ENCODE measurements at regions not wholly inside any gene's neighbourhood (a gene's known extent, or its start where the extent isn't known, plus 50 kb on each side); places are given as distances from the start of the nearest gene placed in this dataset.
A peak's percentile ranks its signal among the peaks of the same experiment; 100 is the strongest.

GRCh38 chr6:105484238-105485161, 81.6 kb upstream of the PREP start:
- Mint-ChIP-seq H3K36me3 (ENCODE audit: low read depth) (peaks cover 2% of the 10 kb centered on the region), H3K4me3 (peak overlapping the region; percentile 12), H3K4me1 (ENCODE audit: low read depth) (peaks cover 47% of the 10 kb centered on the region), H3K9me3 (ENCODE audit: insufficient read depth) (no peaks in the 10 kb centered on the region), H3K27ac (peak overlapping the region; percentile 7), H3K27me3 (ENCODE audit: low read depth) (peaks cover 2% of the 10 kb centered on the region)
- ChIA-PET POLR2A (interaction anchor here (1.0 kb wide), 1 partner anchor 26 kb away, joined by 3 read pairs; no protein-coding TSS in a partner anchor), CTCF (interaction anchor here (0.9 to 3.3 kb wide), 13 partner anchors 11 to 802 kb away, joined by 3 to 29 read pairs (median 4); partner anchors contain the start of gene PRDM1)
- peak; percentile 51 for ATAC-seq
- no peak for DNase-seq

DNA sequence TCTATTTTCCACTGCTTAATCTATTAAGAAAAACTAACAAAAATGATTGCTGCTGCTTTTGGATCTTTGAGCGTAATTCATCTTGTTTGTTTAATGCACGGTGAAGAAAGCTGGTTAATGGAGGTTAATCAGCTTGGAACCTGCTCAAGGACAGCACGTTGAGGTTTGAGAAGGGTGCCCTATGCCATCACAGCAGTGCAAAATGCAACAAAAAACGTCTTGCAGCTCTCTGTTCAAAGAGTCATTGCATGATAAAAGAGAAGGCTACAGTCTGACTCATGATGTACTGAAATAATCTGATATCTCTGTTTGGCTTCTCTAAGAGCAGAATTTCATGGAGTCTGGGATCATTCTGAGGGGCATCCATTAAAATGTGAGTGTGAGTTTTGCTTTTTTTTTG, 80.6 kb upstream of the PREP start:
- ATAC-seq (no peak), DNase-seq (no peak)
- Mint-ChIP-seq H3K4me1 (ENCODE audit: low read depth) (peaks cover 46% of the 10 kb centered on the region), H3K4me3 (no peak overlapping the region), H3K36me3 (ENCODE audit: low read depth) (peaks cover 2% of the 10 kb centered on the region), H3K27ac (peak overlapping the region; percentile 27), H3K9me3 (ENCODE audit: insufficient read depth) (no peaks in the 10 kb centered on the region), H3K27me3 (ENCODE audit: low read depth) (peaks cover 4% of the 10 kb centered on the region)
- POLR2A ChIA-PET, result interaction anchor here (0.8 to 1.2 kb wide), 3 partner anchors 25 to 509 kb away, joined by 3 read pairs; no protein-coding TSS in a partner anchor
- CTCF ChIA-PET, result interaction anchor here (0.7 to 3.3 kb wide), 14 partner anchors 10 to 1127 kb away, joined by 3 to 29 read pairs (median 4); no protein-coding TSS in a partner anchor

- Mint-ChIP-seq H3K9me3 (ENCODE audit: insufficient read depth) (no peaks in the 10 kb centered on the region), H3K36me3 (ENCODE audit: low read depth) (peaks cover 2% of the 10 kb centered on the region), H3K27me3 (ENCODE audit: low read depth) (peaks cover 4% of the 10 kb centered on the region), H3K4me1 (ENCODE audit: low read depth) (peaks cover 43% of the 10 kb centered on the region), H3K27ac (peak overlapping the region; percentile 67), H3K4me3 (no peak overlapping the region)
- ATAC-seq (no peak), DNase-seq (no peak)
- CTCF ChIA-PET, result interaction anchor here (0.7 to 3.3 kb wide), 14 partner anchors 9 to 1127 kb away, joined by 3 to 29 read pairs (median 4); no protein-coding TSS in a partner anchor
- POLR2A ChIA-PET, result interaction anchor here (0.8 to 1.2 kb wide), 2 partner anchors 164 to 509 kb away, joined by 3 read pairs; no protein-coding TSS in a partner anchor
Observed at GRCh38 chr6:105482921-105483320, 80.0 kb upstream of the PREP start.

- Mint-ChIP-seq H3K4me3 (peak overlapping the region; percentile 30), H3K27ac (peak overlapping the region; percentile 82), H3K4me1 (ENCODE audit: low read depth) (peaks cover 37% of the 10 kb centered on the region), H3K27me3 (ENCODE audit: low read depth) (peaks cover 4% of the 10 kb centered on the region), H3K9me3 (ENCODE audit: insufficient read depth) (no peaks in the 10 kb centered on the region), H3K36me3 (ENCODE audit: low read depth) (peaks cover 2% of the 10 kb centered on the region)
- ChIA-PET CTCF (interaction anchor here (0.7 to 3.3 kb wide), 11 partner anchors 17 to 741 kb away, joined by 3 to 29 read pairs (median 4); no protein-coding TSS in a partner anchor), POLR2A (interaction anchor here (1.2 kb wide), 1 partner anchor 510 kb away, joined by 3 read pairs; no protein-coding TSS in a partner anchor)
- no peak for ATAC-seq
- DNase-seq, result no peak
Observed at GRCh38 chr6:105482227-105482844, 79.5 kb upstream of the PREP start.

DNA sequence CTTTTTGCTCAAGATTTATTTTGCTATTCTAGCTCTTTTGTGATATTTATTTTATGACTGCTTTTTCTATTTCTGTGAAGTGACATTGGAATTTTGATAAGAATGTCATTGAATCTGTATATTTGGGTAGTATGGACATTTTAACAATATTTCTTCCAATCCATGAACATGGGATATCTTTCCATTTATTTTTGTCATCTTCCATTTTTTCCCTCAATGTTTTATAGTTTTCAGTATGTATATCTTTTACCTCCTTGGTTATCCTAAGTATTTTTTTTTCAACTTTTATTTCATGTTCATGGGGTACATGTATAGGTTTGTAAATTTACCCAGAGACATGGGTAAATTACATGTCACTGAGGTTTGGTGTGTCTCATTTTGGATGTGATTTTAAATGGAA, 74.1 kb upstream of the PREP start:
- no peaks in the 10 kb centered on the region for H3K36me3 Mint-ChIP-seq (ENCODE audit: low read depth)
- POLR2A ChIA-PET, result no interaction called here
- ATAC-seq (no peak), DNase-seq (no peak)
- CTCF ChIA-PET, result no interaction called here
- peaks cover 29% of the 10 kb centered on the region for H3K27me3 Mint-ChIP-seq (ENCODE audit: low read depth)
- H3K27ac Mint-ChIP-seq, result no peak overlapping the region
- H3K4me3 Mint-ChIP-seq, result no peak overlapping the region
- no peaks in the 10 kb centered on the region for H3K9me3 Mint-ChIP-seq (ENCODE audit: insufficient read depth)
- H3K4me1 Mint-ChIP-seq (ENCODE audit: low read depth), result peaks cover 4% of the 10 kb centered on the region

DNA sequence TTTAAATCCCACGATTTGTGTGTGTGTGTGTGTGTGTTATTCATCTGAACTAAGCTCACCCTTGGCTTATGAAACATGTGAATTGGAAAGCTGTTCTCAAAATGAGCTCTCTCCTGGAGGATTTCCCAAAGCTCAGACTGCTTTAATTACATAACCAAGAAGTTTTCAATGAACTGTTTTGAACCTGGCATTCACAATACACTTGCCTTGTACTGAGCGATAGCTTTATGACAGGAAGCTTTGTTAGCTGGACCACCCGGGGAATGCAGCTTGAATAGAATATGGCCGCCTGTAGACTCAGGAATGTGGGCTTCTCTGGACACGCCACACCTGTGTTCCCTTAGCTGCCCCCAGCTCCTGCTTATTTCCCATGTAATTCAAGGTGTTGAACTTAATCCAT, 71.4 kb upstream of the PREP start:
- POLR2A ChIA-PET, result no interaction called here
- Mint-ChIP-seq H3K4me1 (ENCODE audit: low read depth) (no peaks in the 10 kb centered on the region), H3K9me3 (ENCODE audit: insufficient read depth) (no peaks in the 10 kb centered on the region), H3K27me3 (ENCODE audit: low read depth) (peaks cover 34% of the 10 kb centered on the region), H3K4me3 (no peak overlapping the region), H3K27ac (no peak overlapping the region), H3K36me3 (ENCODE audit: low read depth) (no peaks in the 10 kb centered on the region)
- ATAC-seq, result no peak
- no peak for DNase-seq
- CTCF ChIA-PET, result interaction anchor here (1.1 to 1.8 kb wide), 2 partner anchors 8 to 10 kb away, joined by 4 to 7 read pairs; no protein-coding TSS in a partner anchor

DNA sequence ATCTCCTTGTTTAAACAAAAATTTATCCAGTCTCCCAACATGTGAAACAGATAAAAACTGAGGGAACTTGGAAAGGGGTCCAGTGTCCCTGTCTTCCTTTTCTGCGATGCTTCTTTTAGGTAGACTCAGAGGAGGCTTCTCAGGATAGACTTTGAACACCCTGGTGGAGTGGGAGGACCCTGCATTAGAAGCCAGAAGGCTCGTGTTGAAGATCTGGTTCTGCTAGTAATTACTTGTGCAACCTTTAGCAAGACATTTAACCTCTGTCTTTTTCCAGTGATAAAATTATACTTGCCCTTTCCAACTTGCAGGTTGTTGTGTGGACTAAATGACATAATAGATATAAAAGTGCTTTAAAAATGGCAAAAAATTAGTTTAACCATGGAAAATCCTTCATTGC, 67.1 kb upstream of the PREP start:
- Mint-ChIP-seq H3K4me3 (no peak overlapping the region), H3K9me3 (ENCODE audit: insufficient read depth) (no peaks in the 10 kb centered on the region), H3K4me1 (ENCODE audit: low read depth) (no peaks in the 10 kb centered on the region), H3K27ac (no peak overlapping the region), H3K27me3 (ENCODE audit: low read depth) (peaks cover 40% of the 10 kb centered on the region), H3K36me3 (ENCODE audit: low read depth) (no peaks in the 10 kb centered on the region)
- DNase-seq, result no peak
- CTCF ChIA-PET, result no interaction called here
- POLR2A ChIA-PET, result no interaction called here
- ATAC-seq, result no peak

GRCh38 chr6:105468850-105469249, 66.0 kb upstream of the PREP start:
- CTCF ChIA-PET, result interaction anchor here (1.2 kb wide), 1 partner anchor 15 kb away, joined by 3 read pairs; no protein-coding TSS in a partner anchor
- Mint-ChIP-seq H3K4me1 (ENCODE audit: low read depth) (no peaks in the 10 kb centered on the region), H3K4me3 (no peak overlapping the region), H3K27ac (no peak overlapping the region), H3K36me3 (ENCODE audit: low read depth) (no peaks in the 10 kb centered on the region), H3K27me3 (ENCODE audit: low read depth) (peaks cover 34% of the 10 kb centered on the region), H3K9me3 (ENCODE audit: insufficient read depth) (no peaks in the 10 kb centered on the region)
- no peak for ATAC-seq
- POLR2A ChIA-PET, result no interaction called here
- DNase-seq, result no peak

DNA sequence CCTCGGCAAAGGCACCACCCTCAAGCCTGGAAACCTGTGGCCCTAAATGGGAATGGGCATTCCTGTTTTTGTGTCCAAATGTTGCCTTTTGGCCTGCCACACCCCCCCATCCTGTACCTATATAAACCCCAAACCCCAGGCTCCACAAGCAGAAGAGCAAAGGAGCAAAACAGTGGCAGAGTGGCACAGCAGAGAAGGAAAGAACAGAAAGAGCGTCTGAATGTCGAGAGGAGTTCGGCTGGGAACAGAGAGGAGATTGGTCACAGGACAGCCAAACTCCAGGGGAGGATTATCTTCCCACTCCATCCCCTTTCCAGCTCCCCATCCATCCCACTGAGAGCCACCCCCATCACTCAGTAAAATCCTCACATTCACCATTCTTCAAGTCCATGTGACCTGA, 58.0 kb upstream of the PREP start:
- no peak overlapping the region for H3K4me3 Mint-ChIP-seq
- H3K36me3 Mint-ChIP-seq (ENCODE audit: low read depth), result no peaks in the 10 kb centered on the region
- H3K9me3 Mint-ChIP-seq (ENCODE audit: insufficient read depth), result no peaks in the 10 kb centered on the region
- H3K27me3 Mint-ChIP-seq (ENCODE audit: low read depth), result peaks cover 15% of the 10 kb centered on the region
- POLR2A ChIA-PET, result no interaction called here
- no peak for ATAC-seq
- DNase-seq, result no peak
- CTCF ChIA-PET, result no interaction called here
- peaks cover 1% of the 10 kb centered on the region for H3K4me1 Mint-ChIP-seq (ENCODE audit: low read depth)
- no peak overlapping the region for H3K27ac Mint-ChIP-seq

GRCh38 chr6:105459864-105460263, 57.0 kb upstream of the PREP start:
- Mint-ChIP-seq H3K27me3 (ENCODE audit: low read depth) (peaks cover 9% of the 10 kb centered on the region), H3K9me3 (ENCODE audit: insufficient read depth) (peaks cover 3% of the 10 kb centered on the region), H3K36me3 (ENCODE audit: low read depth) (peaks cover 1% of the 10 kb centered on the region), H3K4me3 (no peak overlapping the region), H3K27ac (no peak overlapping the region), H3K4me1 (ENCODE audit: low read depth) (peaks cover 2% of the 10 kb centered on the region)
- no peak for DNase-seq
- no peak for ATAC-seq
- ChIA-PET CTCF (no interaction called here), POLR2A (no interaction called here)

DNA sequence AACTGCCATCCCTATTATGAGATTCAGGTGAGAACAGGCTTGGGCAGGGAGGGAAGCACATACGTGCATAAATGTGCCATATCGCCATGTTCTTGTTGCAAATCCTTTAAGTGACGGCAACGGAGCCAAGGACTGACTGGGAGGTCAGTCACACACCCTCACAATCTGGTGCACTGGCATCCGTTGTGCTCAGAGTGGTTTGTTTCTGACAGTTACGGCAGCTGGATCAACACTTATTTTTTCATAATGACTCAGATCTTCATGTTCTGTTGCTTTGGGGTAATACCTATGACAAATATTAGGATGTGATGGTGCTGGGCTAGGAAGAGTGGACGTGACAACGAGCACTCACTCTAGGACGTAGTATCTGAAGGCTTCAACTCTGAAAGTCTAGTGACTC, 56.2 kb upstream of the PREP start:
- ChIA-PET CTCF (interaction anchor here (0.6 to 1.2 kb wide), 2 partner anchors 28 to 34 kb away, joined by 3 read pairs; no protein-coding TSS in a partner anchor), POLR2A (no interaction called here)
- peak; percentile 49 for ATAC-seq
- Mint-ChIP-seq H3K4me1 (ENCODE audit: low read depth) (peaks cover 4% of the 10 kb centered on the region), H3K4me3 (peak overlapping the region; percentile 54), H3K27me3 (ENCODE audit: low read depth) (peaks cover 9% of the 10 kb centered on the region), H3K27ac (peak overlapping the region; percentile 74), H3K36me3 (ENCODE audit: low read depth) (peaks cover 7% of the 10 kb centered on the region), H3K9me3 (ENCODE audit: insufficient read depth) (peaks cover 4% of the 10 kb centered on the region)
- DNase-seq, result peak; percentile 34

Data from activated CD8-positive, alpha-beta T cell treated with anti-CD3 and anti-CD28 coated beads, Interleukin-2, amount 10 ng/mL, durations not matched to agents 7 days and 5 days (primary cell).